GM12872 (cell line): ENCODE measurements at regions not wholly inside any gene's neighbourhood (a gene's known extent, or its start where the extent isn't known, plus 50 kb on each side); places are given as distances from the start of the nearest gene placed in this dataset.

ENCODE experiments used
- TF ChIP-seq, protein P1 (sequence below): IDR thresholded peaks from 3 replicates; pipeline ENCODE4 v1.5.1; 2011; ENCODE audit warnings: low read depth, mild to moderate bottlenecking, low read length, moderate library complexity; ENCODE audit not compliant: insufficient read depth

DNA sequence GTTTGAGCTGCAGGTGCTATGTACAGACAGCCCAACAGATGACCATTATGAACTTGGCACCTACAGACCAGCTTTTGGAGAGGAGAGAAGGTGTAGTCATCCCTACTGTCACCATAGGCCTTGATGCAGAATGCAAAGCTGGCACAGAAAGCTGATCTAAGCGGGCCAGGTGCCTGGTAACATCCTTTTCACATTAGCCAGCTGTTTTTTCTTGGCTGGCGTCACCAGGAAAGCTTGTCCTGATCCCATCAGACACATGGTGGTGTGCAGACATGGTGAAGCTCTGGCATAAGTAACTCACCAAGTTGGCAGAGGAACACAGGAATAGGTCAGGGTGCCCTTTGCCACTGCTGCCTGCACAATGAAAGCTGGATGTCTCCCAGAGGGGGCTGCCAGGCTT is 97.2 kb upstream of the MB21D2 start:
- TF ChIP-seq, protein P1, sequence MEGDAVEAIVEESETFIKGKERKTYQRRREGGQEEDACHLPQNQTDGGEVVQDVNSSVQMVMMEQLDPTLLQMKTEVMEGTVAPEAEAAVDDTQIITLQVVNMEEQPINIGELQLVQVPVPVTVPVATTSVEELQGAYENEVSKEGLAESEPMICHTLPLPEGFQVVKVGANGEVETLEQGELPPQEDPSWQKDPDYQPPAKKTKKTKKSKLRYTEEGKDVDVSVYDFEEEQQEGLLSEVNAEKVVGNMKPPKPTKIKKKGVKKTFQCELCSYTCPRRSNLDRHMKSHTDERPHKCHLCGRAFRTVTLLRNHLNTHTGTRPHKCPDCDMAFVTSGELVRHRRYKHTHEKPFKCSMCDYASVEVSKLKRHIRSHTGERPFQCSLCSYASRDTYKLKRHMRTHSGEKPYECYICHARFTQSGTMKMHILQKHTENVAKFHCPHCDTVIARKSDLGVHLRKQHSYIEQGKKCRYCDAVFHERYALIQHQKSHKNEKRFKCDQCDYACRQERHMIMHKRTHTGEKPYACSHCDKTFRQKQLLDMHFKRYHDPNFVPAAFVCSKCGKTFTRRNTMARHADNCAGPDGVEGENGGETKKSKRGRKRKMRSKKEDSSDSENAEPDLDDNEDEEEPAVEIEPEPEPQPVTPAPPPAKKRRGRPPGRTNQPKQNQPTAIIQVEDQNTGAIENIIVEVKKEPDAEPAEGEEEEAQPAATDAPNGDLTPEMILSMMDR = no peak

- TF ChIP-seq, protein P1 = no peak
Observed at GRCh38 chr3:193016437-193016901, 98.8 kb upstream of the MB21D2 start.

GRCh38 chr3:193021506-193022010 is 103.9 kb upstream of the MB21D2 start:
- TF ChIP-seq, protein P1 = no peak

GRCh38 chr3:193023218-193023617 is 105.6 kb upstream of the MB21D2 start:
- TF ChIP-seq, protein P1 = no peak

GRCh38 chr3:193028258-193028657 is 110.6 kb upstream of the MB21D2 start:
- TF ChIP-seq, protein P1 = no peak

- TF ChIP-seq, protein P1 = no peak
Observed at GRCh38 chr3:193029800-193030199, 112.1 kb upstream of the MB21D2 start.

DNA sequence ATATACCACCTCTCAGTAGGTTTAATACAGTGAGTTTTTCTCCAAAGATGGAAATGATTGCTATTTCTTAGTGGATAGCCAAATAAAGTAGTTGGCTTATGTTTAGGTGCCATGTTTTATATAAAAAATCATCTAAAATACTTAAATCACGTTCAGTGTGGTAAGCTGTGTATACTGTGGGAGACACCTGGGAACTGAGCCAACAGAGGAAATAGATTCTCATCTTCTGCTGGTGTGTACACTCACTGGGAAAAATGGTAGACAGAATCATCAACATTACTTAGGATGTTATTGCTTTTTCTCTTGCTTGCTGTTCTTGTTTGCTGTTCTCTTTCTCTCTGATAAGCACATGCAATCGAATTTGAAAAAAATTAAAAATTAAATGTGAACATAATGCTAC is 112.6 kb upstream of the MB21D2 start:
- TF ChIP-seq, protein P1 = no peak
